ENCODE measurements at regions not wholly inside any gene's neighbourhood (a gene's known extent, or its start where the extent isn't known, plus 50 kb on each side); places are given as distances from the start of the nearest gene placed in this dataset.

GRCh38 chr5:18984559-18985080, 1003.4 kb downstream of the CDH18 start:
- no peaks in the 10 kb centered on the region for H3K27me3 ChIP-seq (ENCODE audit: control insufficient read depth, extremely low read depth, insufficient read depth, low read length)
- no peaks in the 10 kb centered on the region for H3K9me3 ChIP-seq (ENCODE audit: control insufficient read depth, low read depth, low read length)
- no peak for DNase-seq (ENCODE audit: low read depth, low spot score)
- no peak for FAIRE-seq
- H3K4me1 ChIP-seq (ENCODE audit: control insufficient read depth, extremely low read depth, insufficient read depth, low read length) = no peaks in the 10 kb centered on the region
- dilution Hi-C loops (cut with MboI; ENCODE audit: extremely low pct_ligation_motif_present, low sequenced_read_pairs) = no loop called here
- H3K27ac ChIP-seq (ENCODE audit: control insufficient read depth, insufficient read depth, low read length) = no peak overlapping the region
- H4K20me1 ChIP-seq (ENCODE audit: control insufficient read depth, extremely low read depth, insufficient read depth, low read length) = no peaks in the 10 kb centered on the region
- H3K4me2 ChIP-seq (ENCODE audit: control insufficient read depth, extremely low read depth, insufficient read depth, low read depth, low read length) = no peak overlapping the region
- no peaks in the 10 kb centered on the region for H3K36me3 ChIP-seq (ENCODE audit: control insufficient read depth in 2 of 2, extremely low read depth in 1 of 2, insufficient read depth in 2 of 2, low read length in 2 of 2)
- H3K9me1 ChIP-seq (ENCODE audit: control insufficient read depth, extremely low read depth, insufficient read depth, low read length) = no peaks in the 10 kb centered on the region
- no peaks in the 10 kb centered on the region for H3K79me2 ChIP-seq (ENCODE audit: control insufficient read depth, insufficient read depth, low read length)
- TF ChIP-seq CTCF (optimal IDR thresholded peaks at IDR 0.05 in 1 of 3, IDR thresholded peaks at IDR 0.05 in 1 of 3, conservative IDR thresholded peaks at IDR 0.05 in 1 of 3; ENCODE audit: extremely low read depth in 1 of 3, insufficient read depth in 2 of 3, low read length in 3 of 3) (no peak), EZH2 (IDR thresholded peaks at IDR 0.05; ENCODE audit: low read length) (no peak)
- H2AFZ ChIP-seq (ENCODE audit: control insufficient read depth, low read length) = peak overlapping the region; percentile 6
- no peak overlapping the region for H3K4me3 ChIP-seq (ENCODE audit: control insufficient read depth in 2 of 3, extremely low read depth in 1 of 3, insufficient read depth in 2 of 3, low read depth in 1 of 3, low read length in 3 of 3)
- H3K9ac ChIP-seq (ENCODE audit: control insufficient read depth, extremely low read depth, insufficient read depth, low read length) = no peak overlapping the region

- no peak overlapping the region for H3K4me2 ChIP-seq (ENCODE audit: control insufficient read depth, extremely low read depth, insufficient read depth, low read depth, low read length)
- H3K27me3 ChIP-seq (ENCODE audit: control insufficient read depth, extremely low read depth, insufficient read depth, low read length) = no peaks in the 10 kb centered on the region
- H3K27ac ChIP-seq (ENCODE audit: control insufficient read depth, insufficient read depth, low read length) = no peak overlapping the region
- H4K20me1 ChIP-seq (ENCODE audit: control insufficient read depth, extremely low read depth, insufficient read depth, low read length) = no peaks in the 10 kb centered on the region
- dilution Hi-C loops (cut with MboI; ENCODE audit: extremely low pct_ligation_motif_present, low sequenced_read_pairs) = no loop called here
- no peaks in the 10 kb centered on the region for H3K79me2 ChIP-seq (ENCODE audit: control insufficient read depth, insufficient read depth, low read length)
- H3K9ac ChIP-seq (ENCODE audit: control insufficient read depth, extremely low read depth, insufficient read depth, low read length) = no peak overlapping the region
- no peak overlapping the region for H3K4me3 ChIP-seq (ENCODE audit: control insufficient read depth in 2 of 3, extremely low read depth in 1 of 3, insufficient read depth in 2 of 3, low read depth in 1 of 3, low read length in 3 of 3)
- H3K9me3 ChIP-seq (ENCODE audit: control insufficient read depth, low read depth, low read length) = no peaks in the 10 kb centered on the region
- TF ChIP-seq EZH2 (IDR thresholded peaks at IDR 0.05; ENCODE audit: low read length) (no peak), CTCF (optimal IDR thresholded peaks at IDR 0.05 in 1 of 3, IDR thresholded peaks at IDR 0.05 in 1 of 3, conservative IDR thresholded peaks at IDR 0.05 in 1 of 3; ENCODE audit: extremely low read depth in 1 of 3, insufficient read depth in 2 of 3, low read length in 3 of 3) (no peak)
- FAIRE-seq (no peak), DNase-seq (ENCODE audit: low read depth, low spot score) (no peak)
- no peaks in the 10 kb centered on the region for H3K36me3 ChIP-seq (ENCODE audit: control insufficient read depth in 2 of 2, extremely low read depth in 1 of 2, insufficient read depth in 2 of 2, low read length in 2 of 2)
- no peaks in the 10 kb centered on the region for H3K9me1 ChIP-seq (ENCODE audit: control insufficient read depth, extremely low read depth, insufficient read depth, low read length)
- no peaks in the 10 kb centered on the region for H3K4me1 ChIP-seq (ENCODE audit: control insufficient read depth, extremely low read depth, insufficient read depth, low read length)
- H2AFZ ChIP-seq (ENCODE audit: control insufficient read depth, low read length) = no peak overlapping the region
These were observed 1002.7 kb downstream of the CDH18 start for GRCh38 chr5:18985171-18985758.
